IMR-90 (cell line): ENCODE measurements at regions not wholly inside any gene's neighbourhood (a gene's known extent, or its start where the extent isn't known, plus 50 kb on each side); places are given as distances from the start of the nearest gene placed in this dataset.

Experiments used
- ATAC-seq: fragments of 200-7000 bp; cut with Tn5 transposase; 2 replicates; pipeline ENCODE4 v1.9.1; 2020; ENCODE audit warnings: low read depth, mild to moderate bottlenecking, moderate library complexity
- BruUV-seq: library from RNA; stranded (reverse); fragments of 400-500 nt; replicated peaks from 2 replicates; lab custom pipeline; 2021; lab: Mats Ljungman, UMichigan
- CTCF ChIA-PET: fragments of 300-600 bp; formaldehyde crosslinking; extraction: SDS; loops from one replicate; lab custom pipeline; 2021; ENCODE audit warnings: antibody characterized with exemption; lab: Yijun Ruan, JAX
- POLR2A ChIA-PET: fragments of 300-600 bp; sonication (Branson Sonifier 250); formaldehyde crosslinking; loops from one replicate; lab custom pipeline; 2022; ENCODE audit warnings: antibody characterized with exemption; ENCODE audit not compliant: unreplicated experiment; lab: Charles Lee
- DNase-seq: peaks from one replicate; pipeline ENCODE4 v3.0.0; 2013
- H2AFZ ChIP-seq: replicated peaks from 2 replicates; pipeline ENCODE3; 2013; ENCODE audit warnings: low read length, mild to moderate bottlenecking; ENCODE audit not compliant: poor library complexity
- H2AK5ac ChIP-seq: 2 replicates; pipeline ENCODE4 v1.6.1; 2013; ENCODE audit warnings: low read depth, low read length, inconsistent platforms
- H2AK9ac ChIP-seq: replicated peaks from 2 replicates; pipeline ENCODE3; 2013; ENCODE audit warnings: mild to moderate bottlenecking, low read depth, low read length, moderate library complexity; ENCODE audit not compliant: poor library complexity
- H2BK120ac ChIP-seq: 2 replicates; pipeline ENCODE4 v1.6.1; 2013; ENCODE audit warnings: low read depth, low read length, inconsistent platforms
- H2BK15ac ChIP-seq: 3 replicates; pipeline ENCODE4 v1.6.1; 2013; ENCODE audit warnings: low read depth, low read length, inconsistent platforms
- H2BK20ac ChIP-seq: 2 replicates; pipeline ENCODE4 v1.6.1; 2013; ENCODE audit warnings: low read depth, mild to moderate bottlenecking, inconsistent platforms, low read length, moderate library complexity
- H2BK5ac ChIP-seq: 2 replicates; pipeline ENCODE4 v1.6.1; 2013; ENCODE audit warnings: mild to moderate bottlenecking, low read depth, low read length, inconsistent platforms; ENCODE audit not compliant: poor library complexity, severe bottlenecking
- H3K14ac ChIP-seq: replicated peaks from 2 replicates; pipeline ENCODE4 v1.6.1; 2013; ENCODE audit warnings: low read depth, low read length, inconsistent platforms
- H3K18ac ChIP-seq: 2 replicates; pipeline ENCODE4 v1.6.1; 2013; ENCODE audit warnings: low read depth, low read length, control low read depth
- H3K23ac ChIP-seq: 2 replicates; pipeline ENCODE4 v1.6.1; 2013; ENCODE audit warnings: low read depth, low read length, inconsistent platforms
- H3K27ac ChIP-seq: 2 replicates; pipeline ENCODE4 v1.5.1; 2013; ENCODE audit warnings: mild to moderate bottlenecking, control low read depth, low read length; ENCODE audit not compliant: insufficient read depth
- H3K27me3 ChIP-seq: 2 replicates; pipeline ENCODE4 v1.6.1; 2013; ENCODE audit warnings: low read length; ENCODE audit not compliant: control insufficient read depth, insufficient read depth
- H3K36me3 ChIP-seq: 2 replicates; pipeline ENCODE4 v1.6.1; 2013; ENCODE audit warnings: low read length, mixed read lengths; ENCODE audit not compliant: control insufficient read depth, insufficient read depth
- H3K4ac ChIP-seq: 2 replicates; pipeline ENCODE4 v1.6.1; 2013; ENCODE audit warnings: low read depth, low read length, inconsistent platforms
- H3K4me1 ChIP-seq: 2 replicates; pipeline ENCODE4 v1.6.1; 2013; ENCODE audit warnings: low read length, mixed read lengths; ENCODE audit not compliant: control insufficient read depth, insufficient read depth
- H3K4me2 ChIP-seq: 2 replicates; pipeline ENCODE4 v1.6.1; 2013; ENCODE audit warnings: low read depth, mild to moderate bottlenecking, control low read depth, low read length, moderate library complexity
- H3K4me3 ChIP-seq: 2 replicates; pipeline ENCODE4 v1.5.1; 2013; ENCODE audit warnings: low read depth, mild to moderate bottlenecking, control low read depth, low read length, moderate library complexity; ENCODE audit not compliant: insufficient read depth
- H3K56ac ChIP-seq: 2 replicates; pipeline ENCODE4 v1.6.1; 2013; ENCODE audit warnings: low read length, inconsistent platforms; ENCODE audit not compliant: insufficient read depth; ENCODE audit errors: extremely low read depth
- H3K79me1 ChIP-seq, 2 experiments: 2 replicates each; pipeline ENCODE4 v1.6.1; 2013; ENCODE audit warnings: low read length in 2 of 2, inconsistent platforms in 1 of 2, low read depth in 1 of 2
- H3K9ac ChIP-seq: 2 replicates; pipeline ENCODE4 v1.6.1; 2013; ENCODE audit warnings: low read depth, low read length, control low read depth
- H3K9me1 ChIP-seq: 2 replicates; pipeline ENCODE4 v1.6.1; 2013; ENCODE audit warnings: low read length, inconsistent platforms; ENCODE audit not compliant: insufficient read depth
- H3K9me3 ChIP-seq: 2 replicates; pipeline ENCODE4 v1.6.1; 2013; ENCODE audit warnings: low read length; ENCODE audit not compliant: control insufficient read depth, insufficient read depth
- H4K20me1 ChIP-seq: 2 replicates; pipeline ENCODE4 v1.6.1; 2013; ENCODE audit warnings: low read length, inconsistent platforms; ENCODE audit not compliant: insufficient read depth
- H4K5ac ChIP-seq: 2 replicates; pipeline ENCODE4 v1.6.1; 2013; ENCODE audit warnings: mild to moderate bottlenecking, low read depth, low read length, control low read depth
- H4K8ac ChIP-seq, 2 experiments: 2 replicates each; pipeline ENCODE4 v1.6.1; 2013; ENCODE audit warnings: low read depth in 2 of 2, low read length in 2 of 2, control low read depth in 1 of 2, inconsistent platforms in 1 of 2
- H4K91ac ChIP-seq: 2 replicates; pipeline ENCODE4 v1.6.1; 2013; ENCODE audit warnings: low read depth, low read length, inconsistent platforms; ENCODE audit not compliant: insufficient read depth
- CEBPB ChIP-seq: IDR thresholded peaks from 2 replicates; pipeline ENCODE4 v1.6.1; 2012; ENCODE audit warnings: low read depth, low read length, improper control_type of control experiment
- CHD1 ChIP-seq: IDR thresholded peaks from 2 replicates; pipeline ENCODE4 v1.6.1; 2012; ENCODE audit warnings: low read depth, low read length, improper control_type of control experiment
- FOS ChIP-seq: fragments of 150-350 bp; IDR thresholded peaks from 2 replicates; pipeline ENCODE4 v1.6.1; 2016; ENCODE audit warnings: low read depth, low read length
- MAFK ChIP-seq: IDR thresholded peaks from 2 replicates; pipeline ENCODE4 v1.6.1; 2012; ENCODE audit warnings: low read depth, low read length, improper control_type of control experiment
- MAZ ChIP-seq: IDR thresholded peaks from 2 replicates; pipeline ENCODE4 v1.6.1; 2012; ENCODE audit warnings: low read depth, mild to moderate bottlenecking, low read length, improper control_type of control experiment, moderate library complexity, borderline replicate concordance
- MXI1 ChIP-seq: IDR thresholded peaks from 2 replicates; pipeline ENCODE4 v1.6.1; 2012; ENCODE audit warnings: low read depth, mild to moderate bottlenecking, low read length, moderate library complexity, borderline replicate concordance
- POLR2A ChIP-seq: IDR thresholded peaks from 2 replicates; pipeline ENCODE4 v1.6.1; 2012; ENCODE audit warnings: mild to moderate bottlenecking, low read depth, low read length
- RCOR1 ChIP-seq: IDR thresholded peaks from 2 replicates; pipeline ENCODE4 v1.6.1; 2012; ENCODE audit warnings: mild to moderate bottlenecking, low read length, improper control_type of control experiment; ENCODE audit not compliant: insufficient replicate concordance
- SMC3 ChIP-seq: fragments of 150-350 bp; IDR thresholded peaks from 2 replicates; pipeline ENCODE4 v1.6.1; 2016; ENCODE audit warnings: low read depth, mild to moderate bottlenecking, antibody characterized with exemption, low read length, moderate library complexity
- WGBS, 2 experiments: methylation state at CpG; one replicate each; pipeline versions ENCODE4 v1.1.5 to v1.1.7; 2013; ENCODE audit warnings: missing lambda C conversion rate in 2 of 2; ENCODE audit not compliant: insufficient read length in 1 of 2; ENCODE audit errors: extremely low coverage in 2 of 2; 5-methylcytosine and 5-hydroxymethylcytosine counted together
- dilution Hi-C: fragments of 300-500 bp; cut with HindIII; formaldehyde crosslinking; loops from one replicate; pipeline ENCODE4 v1.14.3; 2018; ENCODE audit warnings: low sequenced_read_pairs; ENCODE audit not compliant: unreplicated experiment
- in situ Hi-C: fragments of 300-500 bp; cut with MboI; formaldehyde crosslinking; loops from 3 replicates; pipeline ENCODE4 v1.14.3; 2019; ENCODE audit warnings: low sequenced_read_pairs, inconsistent platforms, mixed read lengths
- intact Hi-C: fragments of 100-400 bp; cut with micrococcal nuclease; formaldehyde crosslinking; loops from 2 replicates; pipeline ENCODE4 v1.10.0; 2022
- TF ChIP-seq, protein P1 (sequence below): conservative IDR thresholded peaks from 2 replicates; pipeline ENCODE4 v1.5.1; 2012; ENCODE audit warnings: mild to moderate bottlenecking, low read depth, low read length, improper control_type of control experiment

DNA sequence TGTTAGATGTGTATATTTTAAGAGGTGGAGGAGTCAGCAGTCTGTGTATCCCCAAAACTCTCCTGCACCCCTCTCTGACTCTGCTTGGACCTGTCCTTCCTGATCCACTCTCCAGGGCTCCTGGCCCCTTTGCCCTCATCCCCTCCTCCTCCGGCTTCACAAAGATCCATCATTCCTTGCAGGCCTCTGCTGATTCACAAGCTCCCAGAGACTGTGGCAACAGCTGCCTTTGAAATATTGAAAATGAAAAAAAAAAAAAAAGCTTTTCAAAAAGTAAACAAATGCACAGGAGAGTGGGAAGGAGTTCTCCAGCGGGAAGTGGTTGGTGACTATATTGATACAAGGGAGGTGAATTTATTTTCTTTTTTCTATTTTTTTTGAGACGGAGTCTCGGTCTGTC lies 330.2 kb upstream of the SULF2 start:
- no peaks in the 10 kb centered on the region; the same call in 1 of the 2 replicates for H3K9me3 ChIP-seq
- no peaks in the 10 kb centered on the region for H4K20me1 ChIP-seq
- no peak overlapping the region for H2BK20ac ChIP-seq
- TF ChIP-seq, protein P1, sequence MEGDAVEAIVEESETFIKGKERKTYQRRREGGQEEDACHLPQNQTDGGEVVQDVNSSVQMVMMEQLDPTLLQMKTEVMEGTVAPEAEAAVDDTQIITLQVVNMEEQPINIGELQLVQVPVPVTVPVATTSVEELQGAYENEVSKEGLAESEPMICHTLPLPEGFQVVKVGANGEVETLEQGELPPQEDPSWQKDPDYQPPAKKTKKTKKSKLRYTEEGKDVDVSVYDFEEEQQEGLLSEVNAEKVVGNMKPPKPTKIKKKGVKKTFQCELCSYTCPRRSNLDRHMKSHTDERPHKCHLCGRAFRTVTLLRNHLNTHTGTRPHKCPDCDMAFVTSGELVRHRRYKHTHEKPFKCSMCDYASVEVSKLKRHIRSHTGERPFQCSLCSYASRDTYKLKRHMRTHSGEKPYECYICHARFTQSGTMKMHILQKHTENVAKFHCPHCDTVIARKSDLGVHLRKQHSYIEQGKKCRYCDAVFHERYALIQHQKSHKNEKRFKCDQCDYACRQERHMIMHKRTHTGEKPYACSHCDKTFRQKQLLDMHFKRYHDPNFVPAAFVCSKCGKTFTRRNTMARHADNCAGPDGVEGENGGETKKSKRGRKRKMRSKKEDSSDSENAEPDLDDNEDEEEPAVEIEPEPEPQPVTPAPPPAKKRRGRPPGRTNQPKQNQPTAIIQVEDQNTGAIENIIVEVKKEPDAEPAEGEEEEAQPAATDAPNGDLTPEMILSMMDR = no peak
- TF ChIP-seq POLR2A (no peak), MAFK (no peak), FOS (no peak), RCOR1 (no peak), MAZ (no peak), CEBPB (no peak), CHD1 (no peak), MXI1 (no peak), SMC3 (no peak)
- no peak overlapping the region for H4K8ac ChIP-seq
- intact Hi-C loops (no loop called here), dilution Hi-C loops (no loop called here), in situ Hi-C loops (loop anchor here (25.0 kb wide), 1 partner anchor 103 kb away; no protein-coding TSS in a partner anchor)
- ChIA-PET CTCF (no interaction called here), POLR2A (no interaction called here)
- no TSS peak for BruUV-seq
- no peak overlapping the region for H2AK5ac ChIP-seq
- no peak overlapping the region for H2AFZ ChIP-seq
- H3K27ac ChIP-seq = no peak overlapping the region
- no peak overlapping the region for H4K5ac ChIP-seq
- H4K91ac ChIP-seq = no peak overlapping the region
- no peak overlapping the region for H2BK15ac ChIP-seq
- WGBS, 2 experiments = no CpG with 5 or more reads among the region's 4 CpGs
- no peak for ATAC-seq
- H3K4me2 ChIP-seq = no peak overlapping the region
- H3K79me1 ChIP-seq = no peaks in the 10 kb centered on the region
- no peak overlapping the region for H3K4me3 ChIP-seq
- H3K36me3 ChIP-seq = no peaks in the 10 kb centered on the region
- no peak for DNase-seq
- no peak overlapping the region for H2BK5ac ChIP-seq
- no peak overlapping the region for H3K4ac ChIP-seq
- no peak overlapping the region for H3K18ac ChIP-seq
- H3K9me1 ChIP-seq = no peaks in the 10 kb centered on the region
- no peak overlapping the region for H2BK120ac ChIP-seq
- H3K27me3 ChIP-seq = no peaks in the 10 kb centered on the region
- H3K4me1 ChIP-seq = no peaks in the 10 kb centered on the region
- no peak overlapping the region for H3K23ac ChIP-seq
- H2AK9ac ChIP-seq = no peak overlapping the region
- no peak overlapping the region for H3K9ac ChIP-seq
- no peak overlapping the region for H3K56ac ChIP-seq
- no peak overlapping the region for H3K14ac ChIP-seq
